ENCODE measurements at regions not wholly inside any gene's neighbourhood (a gene's known extent, or its start where the extent isn't known, plus 50 kb on each side); places are given as distances from the start of the nearest gene placed in this dataset.

DNA sequence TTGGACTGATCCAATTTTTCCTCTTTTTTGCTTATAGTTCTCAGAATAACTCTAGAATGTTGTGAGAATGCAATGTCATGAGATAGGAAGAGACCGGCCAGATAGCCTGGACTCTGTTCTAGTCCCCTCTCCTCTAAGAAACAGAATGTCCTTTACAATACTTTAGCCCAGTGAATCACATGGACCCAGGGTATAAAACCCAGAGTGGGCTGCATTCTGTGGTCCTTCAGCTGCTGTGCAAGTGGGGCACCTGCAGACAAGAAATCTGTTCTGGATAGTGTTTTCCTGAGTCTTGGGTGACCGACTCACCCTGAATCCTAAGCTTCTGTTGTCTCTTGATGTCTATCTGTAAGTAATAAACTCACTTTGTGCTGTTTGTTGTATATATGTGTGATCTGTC is 368.6 kb upstream of the DPH6 start:
- H3K4me3 ChIP-seq (ENCODE audit: insufficient read depth, low read depth, low read length): no peak overlapping the region
- no peak overlapping the region for H4K5ac ChIP-seq (ENCODE audit: low read depth, low read length)
- H3K14ac ChIP-seq (replicated peaks; ENCODE audit: low read depth, low read length): no peak overlapping the region
- no peak for TF ChIP-seq NFE2L2 (IDR thresholded peaks at IDR 0.05; ENCODE audit: low read depth, low read length)
- no peak for TF ChIP-seq ELK1 (IDR thresholded peaks at IDR 0.05; ENCODE audit: borderline replicate concordance, low read depth, low read length)
- no peak for TF ChIP-seq MAFK (IDR thresholded peaks at IDR 0.05; ENCODE audit: low read depth, low read length)
- no peak for TF ChIP-seq RAD21 (IDR thresholded peaks at IDR 0.05; ENCODE audit: low read length)
- no peak for TF ChIP-seq SMC3 (IDR thresholded peaks at IDR 0.05; ENCODE audit: low read depth, low read length)
- no peak for TF ChIP-seq FOS (IDR thresholded peaks at IDR 0.05; ENCODE audit: low read depth, low read length)
- no peak for TF ChIP-seq CHD1 (IDR thresholded peaks at IDR 0.05; ENCODE audit: low read depth, low read length)
- no peak for TF ChIP-seq MAZ (IDR thresholded peaks at IDR 0.05; ENCODE audit: borderline replicate concordance, low read depth, low read length)
- no peak overlapping the region for H4K91ac ChIP-seq (ENCODE audit: insufficient read depth, low read depth, low read length)
- H3K27me3 ChIP-seq (ENCODE audit: control insufficient read depth, insufficient read depth, low read length): no peaks in the 10 kb centered on the region
- DNase-seq (no peak), ATAC-seq (ENCODE audit: low read depth) (no peak)
- intact Hi-C loops (cut with micrococcal nuclease) (no loop called here), dilution Hi-C loops (cut with HindIII; ENCODE audit: low sequenced_read_pairs, unreplicated experiment) (no loop called here), in situ Hi-C loops (cut with MboI; ENCODE audit: low sequenced_read_pairs) (no loop called here)
- H3K9me1 ChIP-seq (ENCODE audit: insufficient read depth, low read length): no peaks in the 10 kb centered on the region
- no peak overlapping the region for H3K4me2 ChIP-seq (ENCODE audit: low read depth, low read length)
- H3K79me1 ChIP-seq (ENCODE audit: low read depth in 1 of 2, low read length in 2 of 2): no peaks in the 10 kb centered on the region
- H2BK120ac ChIP-seq (ENCODE audit: low read depth, low read length): no peak overlapping the region
- no peak overlapping the region for H2AK9ac ChIP-seq (replicated peaks; ENCODE audit: low read depth, low read length, poor library complexity)
- H2BK20ac ChIP-seq (ENCODE audit: low read depth, low read length): no peak overlapping the region
- CTCF ChIA-PET: no interaction called here
- H2BK5ac ChIP-seq (ENCODE audit: low read depth, low read length, poor library complexity, severe bottlenecking): no peak overlapping the region
- H3K18ac ChIP-seq (ENCODE audit: low read depth, low read length): no peak overlapping the region
- H3K9ac ChIP-seq (ENCODE audit: low read depth, low read length): no peak overlapping the region
- BruUV-seq (replicated peaks): no TSS peak
- H4K8ac ChIP-seq (ENCODE audit: low read depth in 2 of 2, low read length in 2 of 2): no peak overlapping the region
- no peak overlapping the region for H2AFZ ChIP-seq (replicated peaks; ENCODE audit: low read length, poor library complexity)
- H3K36me3 ChIP-seq (ENCODE audit: control insufficient read depth, insufficient read depth, low read length): no peaks in the 10 kb centered on the region
- 0 out of 2 replicates have a peak, but pooled peaks cover 2% of the 10 kb centered on the region for H3K9me3 ChIP-seq (ENCODE audit: control insufficient read depth, insufficient read depth, low read length)
- H3K23ac ChIP-seq (ENCODE audit: low read depth, low read length): no peak overlapping the region
- no peaks in the 10 kb centered on the region for H3K4me1 ChIP-seq (ENCODE audit: control insufficient read depth, insufficient read depth, low read length)
- H3K4ac ChIP-seq (ENCODE audit: low read depth, low read length): no peak overlapping the region
- no peaks in the 10 kb centered on the region for H4K20me1 ChIP-seq (ENCODE audit: insufficient read depth, low read length)
- no CpG with 5 or more reads among the region's 2 CpGs for WGBS, 2 experiments (ENCODE audit: extremely low coverage in 2 of 2, insufficient read length in 1 of 2)
- no peak overlapping the region for H2AK5ac ChIP-seq (ENCODE audit: low read depth, low read length)
- H2BK15ac ChIP-seq (ENCODE audit: low read depth, low read length): no peak overlapping the region
- POLR2A ChIA-PET (ENCODE audit: unreplicated experiment): no interaction called here
- no peak overlapping the region for H3K56ac ChIP-seq (ENCODE audit: extremely low read depth, insufficient read depth, low read length)
- H3K27ac ChIP-seq (ENCODE audit: insufficient read depth, low read length): no peak overlapping the region

All from IMR-90 (cell line).